ENCODE measurements at regions not wholly inside any gene's neighbourhood (a gene's known extent, or its start where the extent isn't known, plus 50 kb on each side); places are given as distances from the start of the nearest gene placed in this dataset.

DNA sequence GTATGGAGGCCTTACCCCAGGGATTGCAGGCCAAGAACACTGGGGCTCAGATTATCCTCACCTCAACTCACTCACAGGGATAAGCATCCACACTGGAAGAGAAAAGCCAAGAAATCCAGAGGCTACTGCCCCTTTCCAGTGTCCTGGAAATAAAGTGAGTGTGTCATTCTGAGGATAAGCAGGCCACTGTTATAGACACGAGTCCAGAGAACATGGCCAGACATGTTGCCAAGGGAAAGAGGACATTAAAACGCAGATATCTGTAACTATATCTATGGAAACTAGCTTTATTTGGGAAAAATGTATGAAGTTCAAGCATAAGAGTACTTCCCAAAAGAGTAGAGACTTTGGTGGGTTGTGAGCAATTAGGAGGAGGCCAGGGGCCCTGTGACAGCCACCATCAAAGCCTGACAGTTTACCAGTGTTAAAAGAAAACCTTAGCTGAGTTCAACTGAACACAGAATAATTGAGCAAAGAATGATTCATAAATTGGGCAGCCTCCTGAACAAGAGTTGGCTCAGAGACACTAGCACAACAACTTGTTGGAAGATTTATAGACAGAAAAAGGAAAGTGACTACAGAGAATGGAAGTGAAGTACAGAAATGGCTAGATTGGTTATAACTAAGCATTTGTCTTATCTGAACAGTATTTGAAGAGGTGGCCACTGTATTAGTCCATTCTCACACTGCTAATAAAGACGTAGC, 1222.2 kb downstream of the STIM2 start:
- TF ChIP-seq POLR2A (IDR thresholded peaks at IDR 0.05): no peak
- TF ChIP-seq, protein P1, sequence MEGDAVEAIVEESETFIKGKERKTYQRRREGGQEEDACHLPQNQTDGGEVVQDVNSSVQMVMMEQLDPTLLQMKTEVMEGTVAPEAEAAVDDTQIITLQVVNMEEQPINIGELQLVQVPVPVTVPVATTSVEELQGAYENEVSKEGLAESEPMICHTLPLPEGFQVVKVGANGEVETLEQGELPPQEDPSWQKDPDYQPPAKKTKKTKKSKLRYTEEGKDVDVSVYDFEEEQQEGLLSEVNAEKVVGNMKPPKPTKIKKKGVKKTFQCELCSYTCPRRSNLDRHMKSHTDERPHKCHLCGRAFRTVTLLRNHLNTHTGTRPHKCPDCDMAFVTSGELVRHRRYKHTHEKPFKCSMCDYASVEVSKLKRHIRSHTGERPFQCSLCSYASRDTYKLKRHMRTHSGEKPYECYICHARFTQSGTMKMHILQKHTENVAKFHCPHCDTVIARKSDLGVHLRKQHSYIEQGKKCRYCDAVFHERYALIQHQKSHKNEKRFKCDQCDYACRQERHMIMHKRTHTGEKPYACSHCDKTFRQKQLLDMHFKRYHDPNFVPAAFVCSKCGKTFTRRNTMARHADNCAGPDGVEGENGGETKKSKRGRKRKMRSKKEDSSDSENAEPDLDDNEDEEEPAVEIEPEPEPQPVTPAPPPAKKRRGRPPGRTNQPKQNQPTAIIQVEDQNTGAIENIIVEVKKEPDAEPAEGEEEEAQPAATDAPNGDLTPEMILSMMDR (IDR thresholded peaks at IDR 0.05): no peak

Data from tibial nerve (tissue), 3 donors.